NCI-H2029 treated with DMSO at 0.1 percent for 48 hours (cell line): ENCODE measurements at regions not wholly inside any gene's neighbourhood (a gene's known extent, or its start where the extent isn't known, plus 50 kb on each side); places are given as distances from the start of the nearest gene placed in this dataset.
"Not testable (repeated sequence)": the region's sequence is repeated elsewhere in the genome, so short reads cannot be mapped to it uniquely, and the experiment has no call there.

ENCODE experiments used
- DNase-seq: peaks from one replicate; lab custom pipeline; 2025; lab: John Stamatoyannopoulos, UW

GRCh38 chr16:29274055-29275035 lies 132.2 kb downstream of the NPIPB11 start:
- DNase-seq, result not testable (repeated sequence)

GRCh38 chr16:29273298-29274054 lies 133.0 kb downstream of the NPIPB11 start:
- not testable (repeated sequence) for DNase-seq

- not testable (repeated sequence) for DNase-seq
Measured at GRCh38 chr16:29271721-29272675, 134.5 kb downstream of the NPIPB11 start.

- DNase-seq, result not testable (repeated sequence)
Measured at GRCh38 chr16:29270923-29271322, 135.6 kb downstream of the NPIPB11 start.

GRCh38 chr16:29270033-29270432 lies 136.5 kb downstream of the NPIPB11 start:
- not testable (repeated sequence) for DNase-seq

GRCh38 chr16:29269192-29269811 lies 137.2 kb downstream of the NPIPB11 start:
- not testable (repeated sequence) for DNase-seq

- not testable (repeated sequence) for DNase-seq
Measured at GRCh38 chr16:29268785-29269191, 137.7 kb downstream of the NPIPB11 start.

- DNase-seq, result not testable (repeated sequence)
Measured at GRCh38 chr16:29268348-29268747, 138.2 kb downstream of the NPIPB11 start.

GRCh38 chr16:29267891-29268290 lies 138.6 kb downstream of the NPIPB11 start:
- not testable (repeated sequence) for DNase-seq

GRCh38 chr16:29267055-29267619 lies 139.4 kb downstream of the NPIPB11 start:
- not testable (repeated sequence) for DNase-seq

GRCh38 chr16:29266612-29267011 lies 139.9 kb downstream of the NPIPB11 start:
- not testable (repeated sequence) for DNase-seq

- not testable (repeated sequence) for DNase-seq
Measured at GRCh38 chr16:29265255-29265853, 141.2 kb downstream of the NPIPB11 start.

GRCh38 chr16:29264080-29264837 lies 142.3 kb downstream of the NPIPB11 start:
- not testable (repeated sequence) for DNase-seq

GRCh38 chr16:29262725-29263124 lies 143.8 kb downstream of the NPIPB11 start:
- DNase-seq, result not testable (repeated sequence)

GRCh38 chr16:29261427-29262248 lies 144.9 kb downstream of the NPIPB11 start:
- DNase-seq, result not testable (repeated sequence)

GRCh38 chr16:29260683-29261426 lies 145.7 kb downstream of the NPIPB11 start:
- DNase-seq, result not testable (repeated sequence)

- DNase-seq, result not testable (repeated sequence)
Measured at GRCh38 chr16:29259635-29260457, 146.7 kb downstream of the NPIPB11 start.
